Testis (tissue), 2 donors: ENCODE measurements at regions not wholly inside any gene's neighbourhood (a gene's known extent, or its start where the extent isn't known, plus 50 kb on each side); places are given as distances from the start of the nearest gene placed in this dataset.
"Not testable (repeated sequence)": the region's sequence is repeated elsewhere in the genome, so short reads cannot be mapped to it uniquely, and the experiment has no call there.

ENCODE experiments used
- DNase-seq: peaks from one replicate; pipeline ENCODE4 v3.0.0-alpha.2; 2019
- H3K27ac ChIP-seq, 2 donors: fragments of 200-600 bp; sonication (generic); one replicate each; pipeline ENCODE4 v1.5.1; 2019
- H3K27me3 ChIP-seq: fragments of 200-600 bp; sonication (generic); one replicate; pipeline ENCODE4 v1.5.1; 2019
- H3K36me3 ChIP-seq: fragments of 200-600 bp; sonication (generic); one replicate; pipeline ENCODE4 v1.5.1; 2017; ENCODE audit warnings: low read depth; ENCODE audit errors: missing control alignments
- H3K4me1 ChIP-seq: fragments of 200-600 bp; sonication (generic); one replicate; pipeline ENCODE4 v1.5.1; 2019
- H3K4me3 ChIP-seq, 2 donors: fragments of 200-600 bp; sonication (generic); one replicate each; pipeline ENCODE4 v1.5.1; 2017 to 2019
- H3K9me3 ChIP-seq: fragments of 200-600 bp; sonication (generic); one replicate; pipeline ENCODE4 v1.5.1; 2017
- POLR2A ChIP-seq: fragments of 450-650 bp; IDR thresholded peaks from one replicate; pipeline ENCODE4 v1.6.1; 2017; ENCODE audit warnings: antibody characterized with exemption, mild to moderate bottlenecking, moderate library complexity
- WGBS, 2 donors: methylation state at CpG; one replicate each; pipeline ENCODE4 v1.1.5; 2018; 5-methylcytosine and 5-hydroxymethylcytosine counted together
- intact Hi-C: fragments of 100-400 bp; cut with DNase I; formaldehyde crosslinking; loops from one replicate; pipeline ENCODE4 v1.15.1; 2023; ENCODE audit warnings: low total_unique reads
- TF ChIP-seq, protein P1 (sequence below), 3 experiments: fragments of 450-650 bp in 2 of 3; fragments of 200-600 bp in 1 of 3; sonication (generic) in 1 of 3; IDR thresholded peaks; one replicate each; pipeline ENCODE4 v1.5.1; 2016 to 2019; ENCODE audit warnings: antibody characterized with exemption in 3 of 3, mild to moderate bottlenecking in 2 of 3, moderate library complexity in 1 of 3

DNA sequence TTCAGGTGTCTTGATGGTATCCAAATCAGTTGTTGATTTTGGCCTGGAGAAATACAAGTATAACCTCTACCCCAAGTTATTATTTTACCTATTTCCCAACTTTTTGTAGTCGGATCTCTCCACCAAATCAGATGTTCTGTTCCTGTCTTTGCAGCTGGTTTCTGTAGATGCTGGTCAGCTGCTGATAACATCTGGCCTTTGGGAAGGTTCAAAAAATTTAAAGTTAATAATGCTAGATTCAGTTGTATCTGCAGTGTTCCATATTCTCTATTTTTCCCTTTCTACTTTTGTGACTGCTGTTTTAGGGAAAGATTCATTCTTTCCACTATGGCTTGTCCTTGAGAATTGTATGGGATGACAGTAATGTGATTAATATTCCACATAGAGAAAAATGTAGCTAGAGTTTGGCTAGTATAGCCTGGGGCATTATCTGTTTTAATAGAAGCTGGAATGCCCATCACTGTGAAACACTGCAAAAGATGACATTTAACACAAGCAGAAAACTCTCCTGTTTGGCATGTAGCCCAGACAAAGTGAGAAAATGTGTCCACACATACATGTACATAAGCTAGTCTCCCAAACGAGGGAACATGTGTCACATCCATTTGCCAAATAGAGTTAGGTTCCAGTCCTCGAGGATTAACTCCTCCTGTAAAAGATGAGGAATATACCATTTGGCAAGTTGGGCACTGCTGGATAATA is 99.2 kb downstream of the ZNF100 start:
- H3K36me3 ChIP-seq, H3K27me3 ChIP-seq, H3K27ac ChIP-seq, H3K4me3 ChIP-seq, DNase-seq, H3K9me3 ChIP-seq, intact Hi-C loops, H3K4me1 ChIP-seq: not testable (repeated sequence)
- 26 to 52% methylated on average over 3 of the region's 3 CpGs for WGBS, 2 donors

DNA sequence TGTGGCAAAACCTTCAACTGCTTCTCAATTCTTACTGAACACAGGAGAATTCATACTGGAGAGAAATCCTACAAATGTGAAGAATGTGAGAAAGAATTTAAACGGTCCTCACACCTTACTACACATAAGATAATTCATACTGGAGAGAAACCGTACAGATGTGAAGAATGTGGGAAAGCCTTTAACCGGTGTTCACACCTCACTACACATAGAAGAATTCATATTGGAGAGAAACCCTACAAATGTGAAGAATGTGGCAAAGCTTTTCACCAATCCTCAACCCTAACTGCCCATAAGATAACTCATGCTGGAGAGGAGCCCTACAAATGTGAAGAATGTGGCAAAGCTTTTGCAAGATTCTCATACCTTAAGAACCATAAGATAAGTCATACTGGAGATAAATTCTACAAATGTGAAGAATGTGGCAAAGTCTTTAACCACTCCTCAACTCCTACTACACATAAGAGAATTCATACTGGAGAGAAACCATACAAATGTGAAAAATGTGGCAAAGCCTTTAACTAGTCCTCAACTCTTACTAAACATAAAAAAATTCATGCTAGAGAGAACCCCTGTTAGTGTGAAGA is 111.7 kb downstream of the ZNF100 start:
- intact Hi-C loops: no loop called here
- H3K36me3 ChIP-seq: no peaks in the 10 kb centered on the region
- no peaks in the 10 kb centered on the region for H3K9me3 ChIP-seq
- DNase-seq: no peak
- TF ChIP-seq, protein P1, sequence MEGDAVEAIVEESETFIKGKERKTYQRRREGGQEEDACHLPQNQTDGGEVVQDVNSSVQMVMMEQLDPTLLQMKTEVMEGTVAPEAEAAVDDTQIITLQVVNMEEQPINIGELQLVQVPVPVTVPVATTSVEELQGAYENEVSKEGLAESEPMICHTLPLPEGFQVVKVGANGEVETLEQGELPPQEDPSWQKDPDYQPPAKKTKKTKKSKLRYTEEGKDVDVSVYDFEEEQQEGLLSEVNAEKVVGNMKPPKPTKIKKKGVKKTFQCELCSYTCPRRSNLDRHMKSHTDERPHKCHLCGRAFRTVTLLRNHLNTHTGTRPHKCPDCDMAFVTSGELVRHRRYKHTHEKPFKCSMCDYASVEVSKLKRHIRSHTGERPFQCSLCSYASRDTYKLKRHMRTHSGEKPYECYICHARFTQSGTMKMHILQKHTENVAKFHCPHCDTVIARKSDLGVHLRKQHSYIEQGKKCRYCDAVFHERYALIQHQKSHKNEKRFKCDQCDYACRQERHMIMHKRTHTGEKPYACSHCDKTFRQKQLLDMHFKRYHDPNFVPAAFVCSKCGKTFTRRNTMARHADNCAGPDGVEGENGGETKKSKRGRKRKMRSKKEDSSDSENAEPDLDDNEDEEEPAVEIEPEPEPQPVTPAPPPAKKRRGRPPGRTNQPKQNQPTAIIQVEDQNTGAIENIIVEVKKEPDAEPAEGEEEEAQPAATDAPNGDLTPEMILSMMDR (IDR thresholded peaks at IDR 0.05): no peak
- no peak for TF ChIP-seq POLR2A
- H3K4me1 ChIP-seq: no peaks in the 10 kb centered on the region
- H3K27me3 ChIP-seq: no peaks in the 10 kb centered on the region
- no peak overlapping the region for H3K27ac ChIP-seq
- no peak overlapping the region for H3K4me3 ChIP-seq
- WGBS, 2 donors: 87 to 90% methylated on average over 3 of the region's 3 CpGs

DNA sequence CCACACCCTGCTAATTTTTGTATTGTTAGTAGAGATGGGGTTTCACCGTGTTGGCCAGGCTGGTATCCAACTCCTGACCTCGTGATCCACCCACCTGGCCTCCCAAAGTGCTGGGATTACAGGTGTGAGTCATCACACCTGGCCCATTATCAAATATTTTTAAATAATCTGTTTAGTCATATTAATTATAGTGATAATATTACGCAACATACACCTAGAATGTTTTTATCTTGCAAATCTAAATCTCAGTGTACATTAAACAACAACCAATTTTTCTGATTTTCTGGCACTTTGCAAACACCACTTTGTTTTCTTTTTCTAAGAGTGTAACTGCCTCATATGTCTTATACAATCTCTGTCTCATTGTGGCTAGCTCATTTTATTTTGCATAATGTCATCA is 115.9 kb downstream of the ZNF100 start:
- H3K27me3 ChIP-seq, H3K4me1 ChIP-seq, H3K27ac ChIP-seq, DNase-seq, H3K36me3 ChIP-seq, H3K4me3 ChIP-seq, H3K9me3 ChIP-seq, intact Hi-C loops: not testable (repeated sequence)
- WGBS, 2 donors: 53 to 73% methylated on average over 3 of the region's 3 CpGs

DNA sequence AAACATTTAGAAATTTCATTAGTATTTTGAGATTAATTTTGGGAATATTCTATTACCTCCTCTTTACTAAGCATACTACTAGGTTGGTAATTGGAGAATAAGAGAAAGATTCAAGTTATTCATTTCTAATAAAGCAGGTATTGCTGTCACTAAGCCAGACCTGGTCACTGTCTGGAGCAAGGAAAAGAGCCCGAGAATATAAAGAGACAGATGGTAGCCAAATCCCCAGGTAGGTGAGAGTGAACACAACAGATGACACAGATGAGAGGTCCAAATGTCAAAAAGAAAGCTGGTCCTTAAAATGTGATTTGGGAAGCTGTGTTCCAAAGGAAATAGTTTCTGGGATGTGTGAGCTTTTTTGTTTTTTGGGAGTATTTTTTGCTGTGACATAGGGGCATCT is 128.6 kb downstream of the ZNF100 start:
- 90 to 96% methylated on average over 1 of the region's 1 CpG for WGBS, 2 donors
- intact Hi-C loops: no loop called here
- H3K27ac ChIP-seq: no peak overlapping the region
- H3K27me3 ChIP-seq: no peaks in the 10 kb centered on the region
- TF ChIP-seq POLR2A: no peak
- TF ChIP-seq, protein P1 (IDR thresholded peaks at IDR 0.05): no peak
- no peaks in the 10 kb centered on the region for H3K9me3 ChIP-seq
- no peaks in the 10 kb centered on the region for H3K4me1 ChIP-seq
- H3K36me3 ChIP-seq: no peaks in the 10 kb centered on the region
- no peak for DNase-seq
- no peak overlapping the region for H3K4me3 ChIP-seq

DNA sequence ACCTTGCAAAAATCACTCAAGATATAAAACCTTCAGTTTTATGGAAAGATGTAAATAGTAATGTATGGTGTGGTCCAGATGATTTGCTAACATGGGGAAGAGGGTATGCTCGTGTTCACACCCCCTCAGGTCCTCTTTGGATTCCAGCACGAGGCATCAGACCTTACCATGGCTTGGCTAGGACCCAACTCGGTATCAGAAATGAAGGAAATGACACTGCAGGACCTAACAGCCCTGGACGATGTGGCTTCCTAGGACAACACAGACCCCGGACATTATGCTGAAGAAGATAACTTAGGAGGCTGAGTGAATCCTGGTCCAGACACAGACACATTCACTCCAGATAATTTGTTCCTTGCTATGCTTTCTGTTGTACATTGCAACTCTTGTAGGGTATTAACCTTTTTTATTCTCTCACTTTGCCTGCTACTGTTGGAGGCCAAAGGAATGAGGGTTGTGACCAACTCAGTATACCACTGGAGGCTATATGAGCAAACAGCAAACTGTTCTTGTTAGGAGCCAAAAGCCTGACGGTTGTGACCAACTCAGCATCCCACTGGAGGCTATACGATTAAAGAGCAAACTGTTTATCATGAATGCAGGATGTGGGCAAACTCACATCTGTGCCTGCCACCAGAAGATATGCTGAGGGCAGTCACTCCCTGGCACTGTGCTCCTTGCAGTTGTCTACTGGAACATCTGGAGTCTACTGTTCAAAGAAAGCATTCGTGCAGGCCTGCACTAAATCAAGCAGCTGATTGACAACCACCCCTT is 121.7 kb downstream of the ZNF429 start:
- intact Hi-C loops: no loop called here
- Histone ChIP-seq H3K4me3 (no peak overlapping the region), H3K9me3 (no peaks in the 10 kb centered on the region), H3K27me3 (no peaks in the 10 kb centered on the region), H3K27ac (no peak overlapping the region), H3K36me3 (no peaks in the 10 kb centered on the region), H3K4me1 (no peaks in the 10 kb centered on the region)
- 79 to 83% methylated on average over 8 of the region's 8 CpGs for WGBS, 2 donors
- no peak for TF ChIP-seq POLR2A
- DNase-seq: no peak

DNA sequence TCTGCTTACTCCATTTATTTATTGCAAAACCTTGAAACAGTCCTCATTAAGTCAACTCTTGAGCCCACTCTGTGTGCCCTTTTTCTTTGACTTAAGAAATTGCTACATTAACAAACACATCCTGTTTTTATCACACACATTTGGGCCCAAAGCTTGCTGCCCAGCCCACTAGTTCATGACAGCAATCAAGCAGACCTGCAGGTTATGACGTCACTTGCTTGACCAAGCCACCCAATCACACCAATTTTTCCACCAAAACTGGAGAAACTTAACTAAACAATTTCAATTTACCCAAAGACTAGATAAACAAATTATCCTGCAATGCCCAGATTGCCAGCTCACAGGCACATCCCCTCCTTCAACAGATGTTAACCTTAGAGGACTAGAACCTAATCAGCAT is 120.7 kb downstream of the ZNF429 start:
- Histone ChIP-seq H3K36me3 (no peaks in the 10 kb centered on the region), H3K27me3 (no peaks in the 10 kb centered on the region), H3K4me3 (no peak overlapping the region), H3K9me3 (no peaks in the 10 kb centered on the region), H3K4me1 (no peaks in the 10 kb centered on the region), H3K27ac (no peak overlapping the region)
- TF ChIP-seq, protein P1 (IDR thresholded peaks at IDR 0.05): no peak
- TF ChIP-seq POLR2A: no peak
- no peak for DNase-seq
- intact Hi-C loops: no loop called here
- 0 to 52% methylated on average over 1 of the region's 1 CpG for WGBS, 2 donors
